OCI-LY7 (cell line): ENCODE measurements at regions not wholly inside any gene's neighbourhood (a gene's known extent, or its start where the extent isn't known, plus 50 kb on each side); places are given as distances from the start of the nearest gene placed in this dataset.

Experiments used
- BruUV-seq: library from RNA; stranded (reverse); fragments of 400-500 nt; replicated peaks from 2 replicates; lab custom pipeline; 2021; lab: Mats Ljungman, UMichigan
- CTCF ChIA-PET: fragments of 300-600 bp; sonication (Branson Sonifier 250); formaldehyde crosslinking; loops from one replicate; lab custom pipeline; 2022; ENCODE audit warnings: antibody characterized with exemption; ENCODE audit not compliant: unreplicated experiment; lab: Charles Lee
- POLR2A ChIA-PET: fragments of 300-600 bp; sonication (Branson Sonifier 250); formaldehyde crosslinking; loops from one replicate; lab custom pipeline; 2022; ENCODE audit warnings: antibody characterized with exemption; lab: Charles Lee
- DNase-seq: peaks from one replicate; pipeline ENCODE4 v3.0.0-alpha.2; 2015; ENCODE audit warnings: low spot score
- H2AFZ ChIP-seq: fragments of 200-600 bp; sonication (generic), shearing (Covaris generic); 2 replicates; pipeline ENCODE4 v1.6.1; 2014; ENCODE audit warnings: mild to moderate bottlenecking, antibody characterized with exemption, low read length, moderate library complexity
- H3K27ac ChIP-seq: fragments of 200-600 bp; sonication (generic); 2 replicates; pipeline ENCODE4 v1.5.1; 2014; ENCODE audit warnings: mixed run types, low read depth, mild to moderate bottlenecking, moderate library complexity, low read length, inconsistent platforms; ENCODE audit not compliant: poor library complexity, severe bottlenecking
- H3K36me3 ChIP-seq: fragments of 200-600 bp; sonication (generic); 2 replicates; pipeline ENCODE4 v1.6.1; 2014; ENCODE audit warnings: mild to moderate bottlenecking, antibody characterized with exemption, low read length, moderate library complexity, mixed read lengths; ENCODE audit not compliant: insufficient read depth
- H3K4me1 ChIP-seq: fragments of 200-600 bp; sonication (generic); 2 replicates; pipeline ENCODE4 v1.5.1; 2014; ENCODE audit warnings: mild to moderate bottlenecking, low read length; ENCODE audit not compliant: insufficient read depth, poor library complexity, severe bottlenecking
- H3K4me2 ChIP-seq: fragments of 200-600 bp; sonication (generic); 2 replicates; pipeline ENCODE4 v1.6.1; 2014; ENCODE audit warnings: mild to moderate bottlenecking, low read length
- H3K4me3 ChIP-seq: fragments of 200-600 bp; sonication (generic); 2 replicates; pipeline ENCODE4 v1.5.1; 2014; ENCODE audit warnings: mild to moderate bottlenecking, low read depth, low read length; ENCODE audit not compliant: poor library complexity, severe bottlenecking
- H3K79me2 ChIP-seq: fragments of 200-600 bp; sonication (generic); 2 replicates; pipeline ENCODE4 v1.6.1; 2016; ENCODE audit warnings: low read depth, mild to moderate bottlenecking, low read length, moderate library complexity, mixed read lengths; ENCODE audit not compliant: insufficient read depth
- H3K9me2 ChIP-seq: fragments of 200-600 bp; sonication (generic); 2 replicates; pipeline ENCODE4 v1.6.1; 2016; ENCODE audit warnings: mild to moderate bottlenecking, low read length, mixed read lengths; ENCODE audit not compliant: insufficient read depth
- H3K9me3 ChIP-seq: fragments of 200-600 bp; sonication (generic); 2 replicates; pipeline ENCODE4 v1.6.1; 2014; ENCODE audit warnings: mild to moderate bottlenecking, mixed run types, low read length, mixed read lengths
- H4K20me1 ChIP-seq: fragments of 200-600 bp; sonication (generic); 2 replicates; pipeline ENCODE4 v1.6.1; 2014; ENCODE audit warnings: mild to moderate bottlenecking, antibody characterized with exemption, low read length, moderate library complexity, mixed read lengths; ENCODE audit not compliant: insufficient read depth
- CTCF ChIP-seq: fragments of 200-600 bp; sonication (generic); conservative IDR thresholded peaks from 2 replicates; pipeline ENCODE4 v1.5.1; 2014; ENCODE audit warnings: mild to moderate bottlenecking, antibody characterized with exemption, low read length, moderate library complexity, mixed read lengths
- EZH2phosphoT487 ChIP-seq: fragments of 200-600 bp; sonication (generic); IDR thresholded peaks from 2 replicates; pipeline ENCODE4 v1.6.1; 2018; ENCODE audit warnings: low read depth, borderline replicate concordance, mild to moderate bottlenecking, mixed run types, antibody characterized with exemption, low read length, moderate library complexity, mixed read lengths
- intact Hi-C: fragments of 100-400 bp; cut with micrococcal nuclease; formaldehyde crosslinking; loops from one replicate; pipeline ENCODE4 v1.10.0; 2022; ENCODE audit not compliant: unreplicated experiment

GRCh38 chr12:105469701-105470100, 139.2 kb downstream of the C12orf75 start:
- ChIA-PET POLR2A (no interaction called here), CTCF (no interaction called here)
- no peak overlapping the region for H3K4me3 ChIP-seq
- H3K4me2 ChIP-seq: no peak overlapping the region
- H3K4me1 ChIP-seq: no peaks in the 10 kb centered on the region
- no peak for DNase-seq
- H3K9me2 ChIP-seq: no peaks in the 10 kb centered on the region
- intact Hi-C loops: no loop called here
- BruUV-seq: no TSS peak
- H3K9me3 ChIP-seq: no peaks in the 10 kb centered on the region
- TF ChIP-seq EZH2phosphoT487 (no peak), CTCF (no peak)
- no peaks in the 10 kb centered on the region for H3K79me2 ChIP-seq
- H3K27ac ChIP-seq: no peak overlapping the region
- no peaks in the 10 kb centered on the region for H3K36me3 ChIP-seq
- H2AFZ ChIP-seq: no peak overlapping the region
- H4K20me1 ChIP-seq: no peaks in the 10 kb centered on the region

- H3K27ac ChIP-seq: no peak overlapping the region
- H3K4me1 ChIP-seq: no peaks in the 10 kb centered on the region
- TF ChIP-seq CTCF (no peak), EZH2phosphoT487 (no peak)
- no peak overlapping the region for H3K4me2 ChIP-seq
- no peak overlapping the region for H2AFZ ChIP-seq
- intact Hi-C loops: no loop called here
- ChIA-PET POLR2A (no interaction called here), CTCF (no interaction called here)
- no peaks in the 10 kb centered on the region for H4K20me1 ChIP-seq
- H3K9me3 ChIP-seq: no peaks in the 10 kb centered on the region
- H3K36me3 ChIP-seq: no peaks in the 10 kb centered on the region
- no peak overlapping the region for H3K4me3 ChIP-seq
- no peaks in the 10 kb centered on the region for H3K79me2 ChIP-seq
- no peak for DNase-seq
- no peaks in the 10 kb centered on the region for H3K9me2 ChIP-seq
- BruUV-seq: no TSS peak
Observed at GRCh38 chr12:105470102-105470501, 139.6 kb downstream of the C12orf75 start.

GRCh38 chr12:105470601-105471000, 140.1 kb downstream of the C12orf75 start:
- Histone ChIP-seq H3K9me2 (no peaks in the 10 kb centered on the region), H2AFZ (no peak overlapping the region), H3K27ac (no peak overlapping the region), H3K36me3 (no peaks in the 10 kb centered on the region), H4K20me1 (no peaks in the 10 kb centered on the region), H3K9me3 (no peaks in the 10 kb centered on the region), H3K4me3 (no peak overlapping the region), H3K79me2 (no peaks in the 10 kb centered on the region), H3K4me1 (no peaks in the 10 kb centered on the region), H3K4me2 (no peak overlapping the region)
- no peak for DNase-seq
- CTCF ChIA-PET: no interaction called here
- POLR2A ChIA-PET: no interaction called here
- TF ChIP-seq EZH2phosphoT487: no peak
- no peak for TF ChIP-seq CTCF
- BruUV-seq: no TSS peak
- intact Hi-C loops: no loop called here
